ENCODE measurements at regions not wholly inside any gene's neighbourhood (a gene's known extent, or its start where the extent isn't known, plus 50 kb on each side); places are given as distances from the start of the nearest gene placed in this dataset.

- TF ChIP-seq SP1 (CRISPR knock-in tag; IDR thresholded peaks at IDR 0.05) (no peak), PML (IDR thresholded peaks at IDR 0.05; ENCODE audit: low read length) (no peak), RCOR1 (IDR thresholded peaks at IDR 0.05; ENCODE audit: borderline replicate concordance in 1 of 2, low read depth in 2 of 2, low read length in 2 of 2) (no peak), ZBTB33 (CRISPR knock-in tag; IDR thresholded peaks at IDR 0.05) (no peak)
- TF ChIP-seq, protein P1, sequence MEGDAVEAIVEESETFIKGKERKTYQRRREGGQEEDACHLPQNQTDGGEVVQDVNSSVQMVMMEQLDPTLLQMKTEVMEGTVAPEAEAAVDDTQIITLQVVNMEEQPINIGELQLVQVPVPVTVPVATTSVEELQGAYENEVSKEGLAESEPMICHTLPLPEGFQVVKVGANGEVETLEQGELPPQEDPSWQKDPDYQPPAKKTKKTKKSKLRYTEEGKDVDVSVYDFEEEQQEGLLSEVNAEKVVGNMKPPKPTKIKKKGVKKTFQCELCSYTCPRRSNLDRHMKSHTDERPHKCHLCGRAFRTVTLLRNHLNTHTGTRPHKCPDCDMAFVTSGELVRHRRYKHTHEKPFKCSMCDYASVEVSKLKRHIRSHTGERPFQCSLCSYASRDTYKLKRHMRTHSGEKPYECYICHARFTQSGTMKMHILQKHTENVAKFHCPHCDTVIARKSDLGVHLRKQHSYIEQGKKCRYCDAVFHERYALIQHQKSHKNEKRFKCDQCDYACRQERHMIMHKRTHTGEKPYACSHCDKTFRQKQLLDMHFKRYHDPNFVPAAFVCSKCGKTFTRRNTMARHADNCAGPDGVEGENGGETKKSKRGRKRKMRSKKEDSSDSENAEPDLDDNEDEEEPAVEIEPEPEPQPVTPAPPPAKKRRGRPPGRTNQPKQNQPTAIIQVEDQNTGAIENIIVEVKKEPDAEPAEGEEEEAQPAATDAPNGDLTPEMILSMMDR (IDR thresholded peaks at IDR 0.05 in 2 of 3, conservative IDR thresholded peaks at IDR 0.05 in 1 of 3; ENCODE audit: insufficient read depth in 2 of 3, low read depth in 1 of 3, low read length in 3 of 3): no peak
These were observed 722.1 kb downstream of the LIG4 start for GRCh38 chr13:107493266-107493665.

Measured in K562 (cell line).